ENCODE measurements at regions not wholly inside any gene's neighbourhood (a gene's known extent, or its start where the extent isn't known, plus 50 kb on each side); places are given as distances from the start of the nearest gene placed in this dataset.
"Not testable (repeated sequence)": the region's sequence is repeated elsewhere in the genome, so short reads cannot be mapped to it uniquely, and the experiment has no call there.

DNA sequence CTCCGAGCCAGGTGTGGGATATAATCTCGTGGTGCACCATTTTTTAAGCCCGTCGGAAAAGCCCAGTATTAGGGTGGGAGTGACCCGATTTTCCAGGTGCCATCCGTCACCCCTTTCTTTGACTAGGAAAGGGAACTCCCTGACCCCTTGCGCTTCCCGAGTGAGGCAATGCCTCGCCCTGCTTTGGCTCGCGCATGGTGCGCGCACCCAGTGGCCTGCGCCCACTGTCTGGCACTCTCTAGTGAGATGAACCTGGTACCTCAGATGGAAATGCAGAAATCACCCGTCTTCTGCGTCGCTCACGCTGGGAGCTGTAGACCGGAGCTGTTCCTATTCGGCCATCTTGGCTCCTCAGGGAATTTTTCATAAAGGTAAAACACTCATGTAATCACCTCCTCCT is 63.9 kb downstream of the RWDD3 start:
- H3K27me3 ChIP-seq (ENCODE audit: insufficient read depth, poor library complexity, severe bottlenecking); H3K4me3 ChIP-seq (replicated peaks; ENCODE audit: insufficient read depth, low read length); H3K27ac ChIP-seq (replicated peaks); DNase-seq (ENCODE audit: low read depth in 1 of 2, low spot score in 1 of 2): not testable (repeated sequence)

DNA sequence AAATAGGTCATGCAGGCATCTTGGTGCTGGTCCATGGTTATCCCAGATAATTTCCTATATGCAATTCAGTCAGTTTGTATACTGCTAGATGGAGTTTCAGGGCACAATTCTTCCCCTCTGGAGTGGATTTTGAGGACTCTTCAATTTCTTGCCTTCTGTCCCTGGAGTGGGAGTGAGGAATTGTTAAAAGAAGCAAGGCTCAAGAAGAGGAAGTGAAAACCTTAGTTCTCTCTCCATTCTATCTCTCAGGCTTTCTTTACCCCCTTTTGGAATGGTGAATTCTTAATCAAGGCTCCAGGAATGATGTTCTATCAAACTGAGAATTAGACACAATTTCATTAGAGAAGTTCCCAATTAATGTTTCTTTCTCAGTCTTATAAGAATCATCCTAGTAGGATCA is 67.1 kb downstream of the RWDD3 start:
- TF ChIP-seq POLR2AphosphoS5 (IDR thresholded peaks at IDR 0.05; ENCODE audit: low read depth) (no peak), SPI1 (IDR thresholded peaks at IDR 0.05; ENCODE audit: borderline replicate concordance, low read depth) (peak; percentile 54), GABPA (IDR thresholded peaks at IDR 0.05; ENCODE audit: low read depth) (no peak)
- TF ChIP-seq, protein P1, sequence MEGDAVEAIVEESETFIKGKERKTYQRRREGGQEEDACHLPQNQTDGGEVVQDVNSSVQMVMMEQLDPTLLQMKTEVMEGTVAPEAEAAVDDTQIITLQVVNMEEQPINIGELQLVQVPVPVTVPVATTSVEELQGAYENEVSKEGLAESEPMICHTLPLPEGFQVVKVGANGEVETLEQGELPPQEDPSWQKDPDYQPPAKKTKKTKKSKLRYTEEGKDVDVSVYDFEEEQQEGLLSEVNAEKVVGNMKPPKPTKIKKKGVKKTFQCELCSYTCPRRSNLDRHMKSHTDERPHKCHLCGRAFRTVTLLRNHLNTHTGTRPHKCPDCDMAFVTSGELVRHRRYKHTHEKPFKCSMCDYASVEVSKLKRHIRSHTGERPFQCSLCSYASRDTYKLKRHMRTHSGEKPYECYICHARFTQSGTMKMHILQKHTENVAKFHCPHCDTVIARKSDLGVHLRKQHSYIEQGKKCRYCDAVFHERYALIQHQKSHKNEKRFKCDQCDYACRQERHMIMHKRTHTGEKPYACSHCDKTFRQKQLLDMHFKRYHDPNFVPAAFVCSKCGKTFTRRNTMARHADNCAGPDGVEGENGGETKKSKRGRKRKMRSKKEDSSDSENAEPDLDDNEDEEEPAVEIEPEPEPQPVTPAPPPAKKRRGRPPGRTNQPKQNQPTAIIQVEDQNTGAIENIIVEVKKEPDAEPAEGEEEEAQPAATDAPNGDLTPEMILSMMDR (IDR thresholded peaks at IDR 0.05; ENCODE audit: insufficient read depth, low read length), result no peak
- H3K27ac ChIP-seq (replicated peaks), result no peak overlapping the region
- peaks cover 1% of the 10 kb centered on the region for H3K27me3 ChIP-seq (ENCODE audit: insufficient read depth, poor library complexity, severe bottlenecking)
- DNase-seq (ENCODE audit: low read depth in 1 of 2, low spot score in 1 of 2), result no peak
- no peak overlapping the region for H3K4me3 ChIP-seq (replicated peaks; ENCODE audit: insufficient read depth, low read length)

GRCh38 chr1:95301614-95302013 is 67.6 kb downstream of the RWDD3 start:
- no peak for DNase-seq (ENCODE audit: low read depth in 1 of 2, low spot score in 1 of 2)
- Histone ChIP-seq H3K4me3 (replicated peaks; ENCODE audit: insufficient read depth, low read length) (no peak overlapping the region), H3K27me3 (ENCODE audit: insufficient read depth, poor library complexity, severe bottlenecking) (peaks cover 3% of the 10 kb centered on the region), H3K27ac (replicated peaks) (no peak overlapping the region)
- TF ChIP-seq POLR2AphosphoS5 (IDR thresholded peaks at IDR 0.05; ENCODE audit: low read depth), result no peak
- TF ChIP-seq, protein P1 (IDR thresholded peaks at IDR 0.05; ENCODE audit: insufficient read depth, low read length), result no peak
- TF ChIP-seq SPI1 (IDR thresholded peaks at IDR 0.05; ENCODE audit: borderline replicate concordance, low read depth), result no peak
- no peak for TF ChIP-seq GABPA (IDR thresholded peaks at IDR 0.05; ENCODE audit: low read depth)
- no peak for TF ChIP-seq REST (IDR thresholded peaks at IDR 0.05; ENCODE audit: insufficient replicate concordance, low read depth)

- H3K4me3 ChIP-seq (replicated peaks; ENCODE audit: insufficient read depth, low read length), result no peak overlapping the region
- no peak overlapping the region for H3K27ac ChIP-seq (replicated peaks)
- DNase-seq (ENCODE audit: low read depth in 1 of 2, low spot score in 1 of 2), result no peak
- peaks cover 3% of the 10 kb centered on the region for H3K27me3 ChIP-seq (ENCODE audit: insufficient read depth, poor library complexity, severe bottlenecking)
- TF ChIP-seq REST (IDR thresholded peaks at IDR 0.05; ENCODE audit: insufficient replicate concordance, low read depth), result no peak
- TF ChIP-seq POLR2AphosphoS5 (IDR thresholded peaks at IDR 0.05; ENCODE audit: low read depth), result no peak
- no peak for TF ChIP-seq GABPA (IDR thresholded peaks at IDR 0.05; ENCODE audit: low read depth)
- no peak for TF ChIP-seq SPI1 (IDR thresholded peaks at IDR 0.05; ENCODE audit: borderline replicate concordance, low read depth)
- TF ChIP-seq, protein P1 (IDR thresholded peaks at IDR 0.05; ENCODE audit: insufficient read depth, low read length), result no peak
Measured at GRCh38 chr1:95304803-95305202, 70.8 kb downstream of the RWDD3 start.
